ENCODE measurements at regions not wholly inside any gene's neighbourhood (a gene's known extent, or its start where the extent isn't known, plus 50 kb on each side); places are given as distances from the start of the nearest gene placed in this dataset.

DNA sequence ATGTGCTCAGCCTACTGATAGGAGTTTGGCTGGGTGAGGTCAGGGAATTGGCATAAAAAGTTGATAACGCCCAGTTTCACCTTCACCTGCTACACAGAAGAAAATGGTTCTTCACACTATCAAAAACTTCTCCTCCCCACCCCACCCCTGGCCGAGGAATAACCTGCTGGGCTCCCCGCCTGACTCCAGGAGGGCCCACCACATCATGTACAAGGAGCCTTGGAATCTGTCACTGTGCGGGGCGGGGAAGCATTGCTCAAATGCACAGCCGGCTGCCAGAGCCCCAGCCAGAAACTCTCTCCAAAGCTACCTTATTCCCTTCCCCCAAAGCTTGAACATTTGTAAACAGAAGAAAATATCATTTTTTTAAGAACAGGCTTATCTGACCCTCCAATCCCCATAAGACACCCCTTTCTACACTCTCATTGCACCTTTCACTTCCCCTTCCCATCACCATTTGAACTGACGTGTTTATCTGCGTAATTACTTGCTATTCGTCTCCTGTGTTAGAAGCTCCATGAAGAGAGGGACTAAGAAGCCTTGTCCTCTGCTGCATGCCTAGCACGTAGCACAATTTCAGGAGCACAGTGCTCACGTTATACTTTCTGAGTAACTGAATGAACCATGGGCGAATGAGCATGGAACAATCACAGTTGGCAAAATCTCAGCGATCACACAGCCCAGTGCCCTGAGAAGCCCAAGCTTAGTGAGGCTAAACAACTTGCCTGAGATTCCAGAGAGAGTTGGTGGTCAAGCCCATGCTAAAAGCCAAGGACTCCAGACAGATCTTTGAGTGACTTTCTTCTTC, 82.9 kb downstream of the HES1 start:
- intact Hi-C loops (cut with micrococcal nuclease), result no loop called here

DNA sequence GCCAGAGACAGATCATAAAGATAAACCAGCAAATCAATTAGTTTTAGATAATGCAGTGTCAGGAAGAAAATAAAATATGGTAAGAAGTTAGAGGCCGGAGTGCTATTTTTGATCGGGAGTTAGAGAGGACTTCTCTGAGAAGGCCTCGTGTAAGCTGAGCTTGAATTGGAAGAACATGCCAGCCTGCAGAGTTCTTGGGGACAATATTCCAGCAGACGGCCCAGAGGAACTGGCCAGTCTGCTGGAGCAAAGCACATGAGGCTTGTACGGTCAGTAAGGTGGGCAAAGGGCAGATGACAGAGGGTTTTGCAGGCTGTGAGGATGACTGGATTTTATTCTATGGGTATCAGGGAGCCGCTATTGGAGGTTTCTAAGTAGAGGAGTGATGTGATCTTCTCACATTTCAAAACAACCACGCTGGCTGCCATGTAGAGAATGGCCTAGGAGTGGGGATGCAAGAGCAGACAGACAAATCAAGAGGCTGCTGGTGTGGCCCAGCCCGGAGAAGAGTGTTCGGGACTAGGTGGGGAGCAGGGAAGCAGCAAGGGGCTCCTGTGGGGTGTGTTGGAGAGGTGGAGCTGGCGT, 84.0 kb downstream of the HES1 start:
- intact Hi-C loops (cut with micrococcal nuclease), result no loop called here

DNA sequence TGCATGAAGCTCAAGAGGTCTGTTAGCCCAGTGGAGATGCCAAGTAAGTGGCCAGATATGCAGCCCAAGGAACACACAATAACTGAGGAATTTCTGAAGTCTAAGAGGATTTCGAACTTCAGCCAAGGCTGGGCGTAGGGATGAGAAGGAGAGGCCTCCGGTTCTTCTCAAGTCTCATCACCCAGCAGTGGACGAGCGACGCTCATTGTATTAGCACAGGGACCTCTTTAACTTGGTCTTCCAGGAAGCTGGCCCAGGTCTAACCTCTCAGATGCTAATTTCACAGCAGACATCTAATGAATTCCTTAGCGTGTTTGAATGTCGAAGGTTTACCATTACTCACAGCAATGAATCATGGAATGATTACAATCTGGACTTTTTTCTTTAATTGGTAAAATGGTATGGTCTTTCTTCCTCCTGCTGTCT, 85.0 kb downstream of the HES1 start:
- intact Hi-C loops (cut with micrococcal nuclease), result no loop called here

DNA sequence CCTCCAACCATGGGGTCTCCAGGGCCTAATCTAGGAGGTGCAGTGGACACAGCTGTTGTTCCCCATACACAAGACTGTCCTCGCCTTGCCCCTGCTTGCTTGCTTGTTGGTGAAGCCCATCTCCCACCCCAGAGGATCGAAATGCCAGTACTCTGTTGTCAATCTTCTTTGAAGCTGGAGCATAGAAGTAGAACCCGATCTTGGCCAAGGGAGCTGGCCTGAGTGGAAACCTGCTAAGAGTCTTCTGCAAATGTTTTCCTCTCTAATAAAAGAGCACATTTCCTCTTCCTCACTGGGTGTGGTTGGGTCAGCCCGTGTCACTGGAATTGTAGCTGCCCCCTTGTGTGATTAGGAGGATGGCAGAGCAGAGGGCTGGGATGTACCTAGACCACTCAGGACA, 85.4 kb downstream of the HES1 start:
- intact Hi-C loops (cut with micrococcal nuclease), result no loop called here

DNA sequence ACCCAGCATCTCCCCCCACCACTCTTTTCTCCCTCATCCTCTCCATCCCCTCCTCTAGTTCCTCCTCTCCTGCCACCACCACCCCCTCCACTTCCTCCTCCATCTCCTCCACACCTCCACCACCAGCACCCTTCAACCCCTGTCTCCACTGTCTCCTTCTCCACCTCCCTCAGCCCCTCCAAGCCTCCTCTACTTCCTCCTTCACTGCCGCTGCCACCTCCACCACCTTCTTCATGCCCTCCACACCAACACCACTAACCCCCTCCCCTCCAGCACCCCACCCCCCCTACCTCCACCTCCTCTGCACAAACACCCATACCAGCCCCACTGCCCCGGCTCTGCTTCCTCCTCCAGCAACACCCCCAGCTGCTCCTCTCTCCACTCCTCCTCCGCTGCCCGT, 88.0 kb downstream of the HES1 start:
- intact Hi-C loops (cut with micrococcal nuclease), result no loop called here

DNA sequence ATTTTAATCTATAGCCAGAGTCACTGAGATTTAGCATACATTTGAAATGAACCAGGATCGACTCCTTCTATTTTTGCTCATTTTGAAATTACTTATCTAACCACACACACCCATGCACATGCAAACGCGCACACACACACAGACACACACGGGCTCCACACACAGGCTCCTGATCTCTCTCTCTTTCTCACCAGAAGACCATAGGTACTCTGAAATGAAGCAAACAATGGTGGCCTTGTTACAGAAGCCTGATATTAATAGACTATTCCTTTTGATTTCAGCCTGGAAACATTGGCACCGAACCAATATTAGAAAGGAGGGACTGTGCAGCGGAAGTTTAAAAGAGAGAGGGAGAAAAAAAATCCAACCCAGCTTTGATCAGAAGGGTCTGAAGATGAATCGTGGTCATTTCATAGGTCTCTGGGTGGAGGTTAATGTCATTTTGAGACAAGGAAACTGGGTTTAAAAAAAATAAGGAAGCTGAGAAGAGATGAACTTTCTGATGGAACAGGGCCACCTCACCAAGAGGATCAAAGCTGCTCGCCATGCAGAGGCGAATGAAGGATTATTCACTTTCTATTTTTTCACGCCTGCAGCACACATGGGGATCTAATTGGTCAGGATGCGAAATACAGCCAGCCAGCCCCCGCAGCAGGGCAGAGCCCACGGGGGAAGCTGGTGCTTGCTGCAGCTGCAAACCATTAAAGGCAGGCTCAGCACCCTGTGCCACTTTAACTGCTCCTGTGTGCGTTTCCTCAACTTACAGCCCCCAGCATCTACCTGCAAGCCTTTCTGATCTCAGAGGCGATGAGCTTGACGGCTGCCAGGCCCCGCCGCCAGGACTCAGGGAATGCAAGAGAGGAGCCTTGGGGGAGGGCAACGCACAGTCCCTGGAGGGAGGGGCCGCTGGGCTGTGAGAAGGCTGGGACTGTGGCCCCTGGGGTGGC, 88.8 kb downstream of the HES1 start:
- intact Hi-C loops (cut with micrococcal nuclease), result no loop called here

DNA sequence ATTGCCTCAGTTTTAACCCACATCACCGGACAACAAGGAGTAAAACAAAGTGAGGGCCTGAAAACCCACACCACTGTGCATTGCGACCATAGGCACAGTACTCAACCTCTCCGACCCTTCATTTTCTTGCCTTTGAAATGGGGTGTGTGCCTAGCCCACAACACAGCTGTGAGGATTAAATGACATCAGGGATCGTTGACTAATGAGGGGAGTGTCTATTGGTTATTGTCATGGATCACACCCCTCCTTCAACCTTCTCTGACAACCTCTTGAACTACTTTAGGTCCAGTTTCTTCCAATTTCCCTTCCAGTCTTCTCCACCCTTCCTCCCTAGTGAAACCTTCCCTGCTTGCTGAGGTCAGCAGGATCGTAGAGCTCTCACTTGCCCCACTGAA, 89.5 kb downstream of the HES1 start:
- intact Hi-C loops (cut with micrococcal nuclease), result no loop called here

DNA sequence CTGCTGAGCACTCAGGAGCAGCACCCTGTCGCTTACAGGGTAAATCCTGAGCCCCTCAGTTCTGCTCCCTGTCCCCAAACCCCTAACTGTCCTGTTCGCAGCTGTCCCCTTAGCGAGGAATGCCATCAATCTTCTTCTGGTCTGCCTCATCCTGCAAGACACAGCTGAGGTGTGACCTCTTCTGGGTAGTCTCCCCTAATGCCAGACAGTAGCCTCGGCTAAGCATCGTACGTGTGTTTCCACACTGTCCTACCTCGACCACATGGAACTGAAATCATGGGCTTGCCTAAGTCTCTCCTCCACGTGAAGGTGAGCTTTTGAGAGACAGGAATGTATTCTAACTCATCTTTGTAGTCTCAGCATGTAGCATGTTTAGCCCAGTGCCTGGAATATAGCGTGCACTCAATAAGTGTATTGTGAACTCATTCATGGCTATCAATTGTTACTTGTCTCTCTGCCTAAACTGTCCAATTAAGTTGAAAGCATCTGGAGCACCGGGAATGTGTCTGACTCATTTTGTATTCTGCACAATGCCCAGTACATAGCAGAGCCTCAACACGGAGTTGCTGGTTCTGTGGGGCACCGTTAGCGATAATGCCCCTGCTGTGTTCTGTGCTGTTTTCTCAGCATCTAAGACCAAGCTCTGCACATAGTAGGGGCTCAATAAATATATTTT, 90.2 kb downstream of the HES1 start:
- intact Hi-C loops (cut with micrococcal nuclease), result no loop called here

DNA sequence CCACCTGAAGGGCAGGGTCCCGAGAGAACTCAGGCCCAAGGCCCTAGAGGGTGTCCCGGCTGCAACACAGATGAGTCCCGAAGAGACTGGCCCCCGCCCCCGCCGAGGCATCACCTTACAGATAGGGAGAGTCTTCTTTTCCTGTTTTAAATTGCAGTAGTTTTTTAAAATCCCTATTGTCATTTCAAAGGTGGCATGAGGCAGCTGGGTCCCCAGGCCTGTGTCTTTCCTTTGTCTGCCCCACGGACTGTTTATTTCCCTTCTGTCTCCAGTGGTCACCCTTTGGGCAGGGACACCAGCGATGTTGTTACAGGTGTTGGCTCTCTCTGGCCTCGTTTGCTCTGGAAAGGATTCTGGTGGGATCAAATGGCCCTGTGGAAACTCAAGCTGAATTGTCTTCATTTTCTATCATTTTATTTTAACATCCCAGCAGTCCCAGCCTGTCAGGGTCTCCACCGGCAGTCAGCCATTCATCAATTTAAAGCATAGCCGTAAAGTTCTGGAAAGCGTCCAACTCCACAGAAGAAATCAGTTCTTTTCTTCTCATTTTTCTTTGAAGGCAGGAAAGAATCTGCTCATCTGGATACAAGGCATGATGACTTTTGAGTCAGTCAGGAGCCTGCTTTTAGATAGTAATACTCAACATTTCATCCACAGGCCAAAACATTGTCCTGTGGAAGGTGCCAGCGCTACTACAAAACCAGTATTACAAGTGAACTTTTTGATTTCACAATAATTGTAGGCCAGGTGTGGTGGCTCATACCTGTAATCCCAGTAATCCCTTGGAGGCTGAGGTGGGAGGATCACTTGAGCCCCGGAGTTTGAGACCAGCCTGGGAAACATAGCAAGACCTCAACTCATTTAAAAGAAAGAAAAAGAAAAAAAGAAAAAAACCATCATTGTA, 96.2 kb downstream of the HES1 start:
- intact Hi-C loops (cut with micrococcal nuclease), result no loop called here

DNA sequence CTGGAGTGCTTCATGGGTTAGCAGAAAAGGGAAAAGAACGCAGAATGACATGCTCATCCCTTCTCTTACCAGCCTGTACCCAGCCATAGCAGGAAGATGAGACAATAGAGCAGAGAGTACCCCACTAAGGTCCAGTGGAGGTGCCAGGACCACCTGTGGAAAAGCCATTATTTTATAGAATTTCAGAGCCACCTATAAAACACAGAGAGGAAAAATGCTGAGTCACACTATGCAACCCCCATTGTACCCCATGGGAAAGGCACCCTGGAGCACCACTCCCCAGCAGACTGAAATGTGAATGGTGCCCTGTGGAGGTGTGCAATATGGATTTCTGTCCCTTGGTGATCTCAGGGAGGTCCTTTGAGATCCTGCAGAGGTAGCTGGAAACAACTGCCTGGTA, 97.2 kb downstream of the HES1 start:
- intact Hi-C loops (cut with micrococcal nuclease), result no loop called here

DNA sequence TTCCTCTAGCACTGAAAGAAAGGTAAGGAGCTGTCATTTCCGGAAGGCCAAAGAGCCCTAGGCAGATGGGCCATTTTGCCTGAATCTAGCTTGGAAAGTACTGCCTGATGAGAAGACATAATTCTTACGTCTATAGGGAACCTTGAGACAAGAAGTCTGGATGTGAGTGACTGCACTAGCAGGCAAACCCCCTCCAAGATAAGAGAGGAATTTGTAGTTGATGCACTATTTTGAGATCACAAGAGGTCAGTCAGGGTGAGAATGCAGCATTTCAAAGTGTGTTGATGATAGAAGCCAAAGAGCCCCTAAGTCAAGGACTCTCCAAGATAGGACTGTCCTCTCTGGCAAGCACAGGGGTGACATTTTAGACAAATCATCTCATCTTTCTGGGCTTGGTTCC, 99.2 kb downstream of the HES1 start:
- intact Hi-C loops (cut with micrococcal nuclease), result no loop called here

DNA sequence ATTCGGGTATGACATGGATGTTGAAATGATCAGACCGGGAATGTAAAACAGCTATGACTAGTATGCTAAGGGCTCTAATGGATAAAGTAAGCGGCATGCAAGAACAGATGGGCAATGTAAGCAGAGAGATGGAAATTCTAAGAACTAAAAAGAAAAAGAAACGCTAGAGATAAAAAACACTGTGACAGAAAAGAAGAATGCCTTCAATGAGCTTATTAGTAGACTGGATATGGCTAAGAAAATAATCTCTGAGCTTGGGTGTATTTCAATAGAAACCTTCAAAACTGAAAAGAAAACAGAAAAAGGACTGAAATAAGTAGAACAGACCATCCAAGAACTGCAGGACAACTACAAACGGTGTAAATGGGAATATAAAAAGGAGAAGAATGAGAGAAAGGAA, 101.2 kb downstream of the HES1 start:
- intact Hi-C loops (cut with micrococcal nuclease), result no loop called here

DNA sequence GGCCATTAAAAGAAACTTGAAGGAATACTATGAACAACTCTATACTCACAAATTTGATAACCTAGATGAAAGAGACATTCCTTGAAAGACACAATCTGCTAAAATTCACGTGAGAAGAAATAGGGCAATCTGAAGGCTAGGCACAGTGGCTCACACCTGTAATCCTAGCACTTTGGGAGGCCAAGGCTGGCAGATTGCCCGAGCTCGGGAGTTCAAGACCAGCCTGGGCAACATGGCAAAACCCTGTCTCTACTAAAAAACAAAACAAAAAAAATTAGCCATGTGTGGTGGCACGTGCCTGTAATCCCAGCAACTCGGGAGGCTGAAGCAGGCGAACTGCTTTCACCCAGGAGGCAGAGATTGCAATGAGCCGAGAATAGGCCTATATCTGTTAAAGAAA, 104.8 kb downstream of the HES1 start:
- intact Hi-C loops (cut with micrococcal nuclease), result no loop called here

DNA sequence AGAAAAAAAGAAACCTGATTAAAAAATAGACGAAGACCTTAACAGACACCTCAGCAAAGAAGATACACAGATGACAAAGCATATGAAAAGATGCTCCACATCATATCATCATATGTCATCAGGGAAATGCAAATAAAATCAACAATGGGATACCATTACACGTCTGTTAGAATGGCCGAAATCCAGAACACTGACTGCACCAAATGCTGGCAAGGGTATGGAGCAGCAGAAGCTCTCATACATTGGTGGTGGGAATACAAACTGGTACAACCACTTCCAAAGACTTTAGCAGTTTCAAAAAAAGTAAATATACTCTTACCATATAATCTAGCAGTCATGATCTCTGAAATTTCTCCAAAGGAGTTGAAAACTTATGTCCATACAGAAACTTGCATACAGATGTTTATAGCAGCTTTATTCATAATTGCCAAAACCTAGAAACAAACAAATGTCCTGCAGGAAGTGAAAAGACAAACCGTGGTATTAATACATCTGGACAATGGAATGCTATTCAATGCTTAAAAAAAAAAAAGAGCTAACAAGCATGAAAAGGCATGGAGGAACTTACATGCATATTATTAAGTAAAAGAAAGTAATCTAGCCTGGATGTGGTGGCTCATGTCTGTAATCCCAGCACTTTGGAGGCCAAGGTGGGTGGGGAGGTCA, 107.4 kb downstream of the HES1 start:
- intact Hi-C loops (cut with micrococcal nuclease), result no loop called here

DNA sequence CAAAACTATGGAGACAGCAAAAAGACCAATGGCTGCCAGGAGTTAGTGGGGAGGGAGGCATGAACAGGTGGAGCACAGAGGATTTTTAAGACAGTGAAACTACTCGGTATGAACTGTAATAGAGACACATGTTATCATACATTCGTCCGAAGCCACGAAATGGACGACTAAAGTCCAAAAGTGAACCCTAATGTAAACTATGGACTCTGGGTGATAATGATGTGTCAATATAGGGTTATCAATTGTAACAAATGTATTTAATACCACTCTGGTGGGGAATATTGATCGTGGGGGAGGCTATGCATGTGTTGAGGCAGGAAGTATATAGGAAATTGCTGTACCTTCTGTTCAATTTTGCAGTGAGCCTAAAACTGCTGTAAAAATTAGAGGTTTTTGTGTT, 107.0 kb downstream of the CPN2 start:
- intact Hi-C loops (cut with micrococcal nuclease), result no loop called here

DNA sequence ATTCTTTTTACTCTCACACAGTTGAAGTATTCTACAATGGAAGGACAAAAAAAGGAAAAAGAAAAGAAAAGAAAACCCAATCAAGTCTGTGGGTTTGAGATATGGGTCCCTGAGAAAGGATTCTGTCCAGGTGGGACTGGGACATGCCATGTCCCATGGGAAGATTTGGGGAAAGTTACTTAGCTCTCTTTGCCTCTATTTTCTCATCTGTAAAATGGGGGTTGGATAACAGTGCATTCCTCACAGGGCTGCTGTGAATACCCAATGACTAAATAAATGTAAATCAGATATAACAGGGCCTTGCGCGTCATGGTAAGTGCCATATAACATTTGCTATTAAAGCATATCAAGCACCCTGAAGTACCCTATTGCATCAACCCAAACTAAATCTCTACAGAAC, 105.7 kb downstream of the CPN2 start:
- intact Hi-C loops (cut with micrococcal nuclease), result no loop called here

DNA sequence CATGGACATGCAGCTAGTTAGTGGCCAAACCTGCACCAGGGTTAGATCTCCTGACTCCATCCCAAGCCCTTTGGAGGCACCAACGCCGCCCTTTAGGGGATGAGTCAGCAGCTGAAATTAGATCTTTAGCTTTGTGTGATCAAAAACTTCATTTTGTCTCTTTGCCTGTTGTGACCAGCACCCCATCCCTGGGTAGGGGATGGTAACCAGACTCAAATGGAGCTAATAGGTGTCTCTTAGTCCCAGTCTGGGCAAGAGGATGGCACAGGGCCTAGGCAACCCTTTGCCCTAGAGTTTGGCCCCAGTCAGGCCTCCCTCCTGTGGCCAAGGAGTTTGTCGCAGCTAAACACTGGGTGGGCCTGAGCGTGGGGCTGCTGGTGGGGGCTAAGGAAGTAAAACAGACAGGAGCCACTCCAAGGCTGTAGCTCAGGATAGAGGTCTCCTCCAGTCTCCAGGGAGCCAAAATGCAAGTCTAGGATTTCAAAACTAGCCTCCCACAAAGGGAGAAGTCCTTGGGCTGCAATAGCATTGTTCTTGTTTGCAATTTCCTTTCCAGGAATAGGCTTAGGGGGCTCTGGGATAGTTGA, 105.1 kb downstream of the CPN2 start:
- intact Hi-C loops (cut with micrococcal nuclease), result no loop called here

DNA sequence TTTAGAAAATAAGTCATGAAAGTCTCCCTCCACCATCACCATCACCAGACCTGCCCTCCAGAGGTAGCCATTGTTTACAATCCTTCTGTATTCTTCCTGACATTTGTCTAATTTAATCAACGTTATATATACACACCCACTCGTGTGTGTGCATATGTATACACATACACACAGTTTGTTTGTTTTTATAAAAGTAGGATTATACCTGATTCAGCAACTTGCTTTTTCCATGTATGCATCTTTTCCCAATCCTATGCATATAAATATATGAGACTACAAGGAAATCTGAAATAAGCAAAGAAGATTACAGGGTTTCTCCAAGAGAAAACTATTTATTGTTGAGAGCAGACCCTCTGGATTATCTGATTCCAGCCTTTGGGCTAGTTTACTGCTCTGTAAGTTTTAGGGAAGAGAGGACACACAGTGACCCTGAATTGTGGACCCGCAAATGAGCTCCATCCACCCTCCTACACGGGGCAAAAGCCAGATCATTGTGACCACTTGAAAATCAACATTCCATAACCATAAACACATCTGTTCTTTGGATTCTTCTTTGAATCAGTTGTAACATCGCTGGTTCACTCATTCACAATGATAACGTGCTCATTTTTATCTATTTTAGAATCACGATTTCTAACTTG, 104.3 kb downstream of the CPN2 start:
- intact Hi-C loops (cut with micrococcal nuclease), result no loop called here

DNA sequence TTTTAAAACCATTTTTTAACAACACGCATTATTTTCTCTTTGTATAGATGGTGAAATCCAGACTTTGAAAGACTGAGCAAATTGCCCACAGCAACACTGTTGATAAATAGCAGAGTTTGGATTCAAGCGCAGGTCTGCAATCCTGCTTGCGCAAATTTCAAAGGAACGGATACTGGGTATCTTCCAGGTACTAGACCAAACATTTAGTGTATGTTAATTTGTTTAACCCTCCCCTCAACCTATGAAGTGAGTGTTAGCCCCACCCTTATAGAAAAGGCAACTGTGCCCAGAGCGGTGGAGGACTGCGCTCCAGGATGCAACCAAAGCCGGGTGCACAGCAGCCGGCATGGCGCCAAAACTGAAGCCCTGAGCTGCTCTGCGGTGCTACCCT, 103.8 kb downstream of the CPN2 start:
- intact Hi-C loops (cut with micrococcal nuclease), result no loop called here
